Gastrocnemius medialis (tissue), 4 donors: ENCODE measurements at regions not wholly inside any gene's neighbourhood (a gene's known extent, or its start where the extent isn't known, plus 50 kb on each side); places are given as distances from the start of the nearest gene placed in this dataset.

ENCODE experiments used
- CTCF ChIP-seq, 5 experiments: fragments of 450-650 bp in 3 of 5; fragments of 200-600 bp in 2 of 5; sonication (generic) in 2 of 5; IDR thresholded peaks in 4 of 5; conservative IDR thresholded peaks in 1 of 5; 1 replicate in 4 of 5; 2 replicates in 1 of 5; pipeline ENCODE4 v1.5.1; 2016 to 2019; ENCODE audit warnings: antibody characterized with exemption in 5 of 5, mild to moderate bottlenecking in 3 of 5, moderate library complexity in 3 of 5
- POLR2A ChIP-seq, 2 donors: fragments of 450-650 bp; IDR thresholded peaks; one replicate each; pipeline ENCODE4 v1.6.1; 2017; ENCODE audit warnings: antibody characterized with exemption in 2 of 2, mild to moderate bottlenecking in 2 of 2, moderate library complexity in 2 of 2

DNA sequence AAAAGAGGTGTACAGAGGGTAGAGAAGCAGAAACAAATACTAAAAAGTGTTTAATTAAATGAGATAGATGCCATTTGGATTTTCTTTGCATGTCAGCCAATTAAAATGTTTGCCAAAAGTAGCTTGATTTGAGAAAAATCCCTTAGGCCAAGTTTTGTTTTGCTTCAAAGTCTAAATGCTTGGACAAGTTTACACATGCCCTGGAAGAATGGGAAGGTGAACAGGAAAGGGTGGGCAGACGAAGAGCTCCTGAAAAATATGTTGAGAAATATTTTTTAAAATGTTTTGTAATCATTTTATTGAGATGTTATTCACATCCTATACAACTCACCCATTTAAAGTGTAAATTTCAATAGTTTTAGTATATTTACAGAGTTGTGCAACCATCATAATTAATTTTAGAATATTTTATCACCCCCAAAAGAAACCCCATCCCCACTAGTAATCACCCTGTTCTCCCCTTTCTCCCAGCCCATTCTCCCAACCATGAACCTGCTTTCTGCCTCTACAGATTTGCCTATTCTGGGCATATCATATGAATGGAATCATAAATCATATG lies 98.5 kb upstream of the ANK3 start:
- no peak for TF ChIP-seq CTCF (IDR thresholded peaks at IDR 0.05 in 4 of 5, conservative IDR thresholded peaks at IDR 0.05 in 1 of 5)
- TF ChIP-seq POLR2A (IDR thresholded peaks at IDR 0.05) = no peak
